ENCODE measurements at regions not wholly inside any gene's neighbourhood (a gene's known extent, or its start where the extent isn't known, plus 50 kb on each side); places are given as distances from the start of the nearest gene placed in this dataset.
"Not testable (repeated sequence)": the region's sequence is repeated elsewhere in the genome, so short reads cannot be mapped to it uniquely, and the experiment has no call there.

GRCh38 chr4:164134388-164134787 is 619.5 kb upstream of the SMIM31 start:
- no peaks in the 10 kb centered on the region for H3K79me2 ChIP-seq (ENCODE audit: low read length)
- H3K4me3 ChIP-seq (ENCODE audit: low read length) = no peak overlapping the region
- H3K9me3 ChIP-seq (ENCODE audit: insufficient read depth, low read length) = no peaks in the 10 kb centered on the region
- H3K4me2 ChIP-seq (ENCODE audit: low read length) = no peak overlapping the region
- H3K27ac ChIP-seq (ENCODE audit: low read length) = no peak overlapping the region
- no peak overlapping the region for H3K9ac ChIP-seq (ENCODE audit: low read length)
- no peaks in the 10 kb centered on the region for H4K20me1 ChIP-seq (ENCODE audit: insufficient read depth, low read length)
- H3K4me1 ChIP-seq (ENCODE audit: low read length) = no peaks in the 10 kb centered on the region
- H2AFZ ChIP-seq (ENCODE audit: low read depth, low read length) = no peak overlapping the region
- no peaks in the 10 kb centered on the region for H3K36me3 ChIP-seq (replicated peaks; ENCODE audit: low read depth, low read length)
- H3K27me3 ChIP-seq (ENCODE audit: low read depth, low read length) = no peaks in the 10 kb centered on the region
- TF ChIP-seq EZH2phosphoT487 (IDR thresholded peaks at IDR 0.05; ENCODE audit: low read depth) (no peak), CTCF (IDR thresholded peaks at IDR 0.05; ENCODE audit: low read depth, low read length) (no peak)

GRCh38 chr4:164136180-164136616 is 617.7 kb upstream of the SMIM31 start:
- no peak overlapping the region for H3K4me2 ChIP-seq (ENCODE audit: low read length)
- no peaks in the 10 kb centered on the region for H3K36me3 ChIP-seq (replicated peaks; ENCODE audit: low read depth, low read length)

GRCh38 chr4:164138521-164138920 is 615.4 kb upstream of the SMIM31 start:
- H3K4me3 ChIP-seq (ENCODE audit: low read length) = no peak overlapping the region
- no peaks in the 10 kb centered on the region for H3K79me2 ChIP-seq (ENCODE audit: low read length)
- no peak overlapping the region for H3K4me2 ChIP-seq (ENCODE audit: low read length)
- H2AFZ ChIP-seq (ENCODE audit: low read depth, low read length) = no peak overlapping the region
- TF ChIP-seq CTCF (IDR thresholded peaks at IDR 0.05; ENCODE audit: low read depth, low read length) (no peak), EZH2phosphoT487 (IDR thresholded peaks at IDR 0.05; ENCODE audit: low read depth) (no peak)
- H3K9ac ChIP-seq (ENCODE audit: low read length) = no peak overlapping the region
- H4K20me1 ChIP-seq (ENCODE audit: insufficient read depth, low read length) = no peaks in the 10 kb centered on the region
- H3K27me3 ChIP-seq (ENCODE audit: low read depth, low read length) = no peaks in the 10 kb centered on the region
- no peaks in the 10 kb centered on the region for H3K36me3 ChIP-seq (replicated peaks; ENCODE audit: low read depth, low read length)
- peaks cover 9% of the 10 kb centered on the region; the same call in 1 of the 2 replicates for H3K9me3 ChIP-seq (ENCODE audit: insufficient read depth, low read length)
- H3K4me1 ChIP-seq (ENCODE audit: low read length) = no peaks in the 10 kb centered on the region
- H3K27ac ChIP-seq (ENCODE audit: low read length) = no peak overlapping the region

More at GRCh38 chr4:164136180-164136616, 617.7 kb upstream of the SMIM31 start:
- Histone ChIP-seq H3K4me1 (ENCODE audit: low read length) (no peaks in the 10 kb centered on the region), H3K9me3 (ENCODE audit: insufficient read depth, low read length) (peaks cover 9% of the 10 kb centered on the region; the same call in 1 of the 2 replicates), H2AFZ (ENCODE audit: low read depth, low read length) (no peak overlapping the region), H3K4me3 (ENCODE audit: low read length) (no peak overlapping the region), H4K20me1 (ENCODE audit: insufficient read depth, low read length) (no peaks in the 10 kb centered on the region), H3K9ac (ENCODE audit: low read length) (no peak overlapping the region), H3K27ac (ENCODE audit: low read length) (no peak overlapping the region), H3K79me2 (ENCODE audit: low read length) (no peaks in the 10 kb centered on the region), H3K27me3 (ENCODE audit: low read depth, low read length) (no peaks in the 10 kb centered on the region)
- no peak for TF ChIP-seq CTCF (IDR thresholded peaks at IDR 0.05; ENCODE audit: low read depth, low read length)
- TF ChIP-seq EZH2phosphoT487 (IDR thresholded peaks at IDR 0.05; ENCODE audit: low read depth) = no peak

GRCh38 chr4:164139291-164139690 is 614.6 kb upstream of the SMIM31 start:
- H3K9ac ChIP-seq (ENCODE audit: low read length) = no peak overlapping the region
- no peak overlapping the region for H3K27ac ChIP-seq (ENCODE audit: low read length)
- H3K4me3 ChIP-seq (ENCODE audit: low read length) = no peak overlapping the region
- H3K36me3 ChIP-seq (replicated peaks; ENCODE audit: low read depth, low read length) = no peaks in the 10 kb centered on the region
- no peaks in the 10 kb centered on the region for H3K27me3 ChIP-seq (ENCODE audit: low read depth, low read length)
- no peaks in the 10 kb centered on the region for H3K4me1 ChIP-seq (ENCODE audit: low read length)
- H3K79me2 ChIP-seq (ENCODE audit: low read length) = no peaks in the 10 kb centered on the region
- H3K4me2 ChIP-seq (ENCODE audit: low read length) = no peak overlapping the region
- no peak overlapping the region for H2AFZ ChIP-seq (ENCODE audit: low read depth, low read length)
- H3K9me3 ChIP-seq (ENCODE audit: insufficient read depth, low read length) = peaks cover 9% of the 10 kb centered on the region; the same call in 1 of the 2 replicates
- TF ChIP-seq CTCF (IDR thresholded peaks at IDR 0.05; ENCODE audit: low read depth, low read length) = no peak
- no peak for TF ChIP-seq EZH2phosphoT487 (IDR thresholded peaks at IDR 0.05; ENCODE audit: low read depth)
- H4K20me1 ChIP-seq (ENCODE audit: insufficient read depth, low read length) = no peaks in the 10 kb centered on the region

GRCh38 chr4:164141755-164142375 is 612.1 kb upstream of the SMIM31 start:
- H3K79me2 ChIP-seq (ENCODE audit: low read length); H3K4me2 ChIP-seq (ENCODE audit: low read length); H3K27me3 ChIP-seq (ENCODE audit: low read depth, low read length); H2AFZ ChIP-seq (ENCODE audit: low read depth, low read length); H3K36me3 ChIP-seq (replicated peaks; ENCODE audit: low read depth, low read length); H4K20me1 ChIP-seq (ENCODE audit: insufficient read depth, low read length); H3K27ac ChIP-seq (ENCODE audit: low read length); H3K9me3 ChIP-seq (ENCODE audit: insufficient read depth, low read length); H3K9ac ChIP-seq (ENCODE audit: low read length); H3K4me3 ChIP-seq (ENCODE audit: low read length); H3K4me1 ChIP-seq (ENCODE audit: low read length): not testable (repeated sequence)

All from OCI-LY3 (cell line).